COLO829 (cell line): ENCODE measurements at regions not wholly inside any gene's neighbourhood (a gene's known extent, or its start where the extent isn't known, plus 50 kb on each side); places are given as distances from the start of the nearest gene placed in this dataset.

Experiments used
- DNase-seq: peaks from one replicate; pipeline ENCODE4 v3.0.0; 2012; ENCODE audit warnings: low spot score

- no peak for DNase-seq
These were observed 50.3 kb downstream of the SHANK2 start for GRCh38 chr11:71201936-71202597.

DNA sequence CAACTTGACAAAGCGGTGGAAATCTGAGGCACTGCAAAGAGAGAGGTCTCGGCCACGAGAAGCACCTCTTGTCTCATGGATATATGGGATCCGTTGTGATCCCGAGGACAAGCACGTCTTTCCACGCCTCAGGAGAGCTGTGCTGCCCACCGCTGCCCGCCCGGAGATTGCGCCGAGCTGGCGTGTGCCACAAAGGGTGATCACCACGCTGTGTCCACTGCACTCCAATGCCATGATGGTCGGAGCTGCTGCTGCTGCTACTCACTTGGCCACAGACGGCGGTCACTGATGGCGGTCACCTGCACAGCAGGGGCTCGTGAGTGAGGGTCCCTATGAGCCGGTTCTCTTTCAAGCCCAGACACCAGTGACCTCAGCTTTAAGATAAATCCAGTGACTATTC is 51.1 kb downstream of the SHANK2 start:
- DNase-seq: no peak

DNA sequence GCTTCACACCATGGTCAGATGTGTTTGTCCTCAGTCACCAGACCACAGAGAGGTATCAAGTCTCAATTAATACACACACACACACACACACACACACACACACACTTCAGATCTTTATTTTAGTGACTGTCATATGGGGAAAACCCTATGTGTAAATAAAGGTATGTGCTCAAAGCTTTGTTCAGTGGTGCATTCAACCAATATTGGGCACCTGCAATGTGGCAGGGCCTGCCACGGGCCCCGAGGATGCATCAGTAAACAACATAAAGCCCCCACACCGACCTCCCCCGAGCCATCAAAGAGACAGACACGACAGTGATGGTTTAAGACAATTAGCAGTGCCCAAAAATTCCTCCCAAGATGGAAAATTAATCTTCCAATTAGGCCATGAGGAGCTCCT is 51.6 kb downstream of the SHANK2 start:
- DNase-seq: no peak

DNA sequence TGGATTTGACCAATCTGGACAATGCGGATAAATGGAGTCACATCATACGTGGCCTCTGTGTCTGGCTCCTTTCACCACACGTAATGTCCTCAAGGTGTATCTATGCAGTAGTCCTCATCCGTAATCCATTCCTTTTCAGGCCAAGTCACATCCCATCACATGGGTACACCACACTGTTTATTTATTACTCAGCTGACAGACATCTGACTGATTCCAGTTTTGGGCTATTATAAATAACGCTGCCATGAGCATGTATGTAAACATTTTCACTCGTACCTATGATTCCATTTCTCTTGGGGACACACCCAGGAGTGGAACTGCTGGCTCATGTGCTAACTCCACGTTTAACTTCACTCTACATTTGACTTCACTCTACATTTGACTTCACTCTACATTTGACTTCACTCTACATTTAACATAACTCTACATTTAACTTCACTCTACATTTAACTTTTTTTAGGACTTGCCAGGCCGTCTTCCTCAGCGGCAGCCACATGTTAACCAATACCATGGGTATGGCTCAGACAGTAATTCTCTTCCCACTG is 52.1 kb downstream of the SHANK2 start:
- no peak for DNase-seq

DNA sequence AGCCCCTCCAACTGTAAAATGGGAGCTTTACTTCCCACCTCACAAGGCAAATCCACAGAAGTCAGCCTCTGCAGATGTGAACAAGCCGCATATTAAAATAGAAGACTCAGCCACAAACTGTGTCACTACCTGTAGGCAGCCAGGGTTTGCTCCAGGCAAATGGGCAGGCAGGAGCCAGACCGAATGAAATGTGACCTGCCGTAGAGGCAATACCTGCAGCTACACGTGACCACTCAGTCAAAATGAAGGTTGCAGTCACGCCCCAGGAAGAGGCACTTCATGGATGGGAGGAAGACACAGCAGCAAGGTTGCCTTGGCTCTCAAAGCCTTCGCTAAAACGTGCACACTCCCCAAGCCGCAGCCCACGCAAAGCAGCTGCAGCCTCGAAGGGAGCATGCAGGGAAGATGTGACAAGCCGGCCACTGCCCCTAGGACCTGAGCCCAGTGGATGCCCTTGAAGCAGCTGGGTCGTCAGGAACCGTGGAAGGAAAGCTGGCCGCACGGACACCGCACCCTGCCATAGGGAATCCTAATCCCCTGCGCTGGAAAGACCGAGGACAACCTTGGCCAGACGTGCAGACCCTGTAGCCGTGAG is 53.1 kb downstream of the SHANK2 start:
- DNase-seq: no peak

DNA sequence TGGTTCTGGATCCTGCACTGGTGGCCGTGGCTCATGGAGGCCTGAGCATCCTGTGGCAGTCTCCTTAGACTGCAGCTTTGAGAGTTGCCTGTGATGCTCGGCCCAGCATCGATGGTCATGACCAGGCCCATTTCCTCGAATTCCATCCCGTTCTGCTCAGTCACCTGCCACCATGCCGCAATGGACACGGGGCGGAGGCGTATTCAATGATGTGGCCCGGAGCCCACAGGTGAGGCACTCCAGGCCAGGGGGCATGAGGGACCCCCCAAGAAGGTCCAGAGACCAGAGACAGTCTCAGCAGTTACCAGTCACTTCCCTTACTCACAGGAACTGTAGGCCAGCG is 53.6 kb downstream of the SHANK2 start:
- no peak for DNase-seq

DNA sequence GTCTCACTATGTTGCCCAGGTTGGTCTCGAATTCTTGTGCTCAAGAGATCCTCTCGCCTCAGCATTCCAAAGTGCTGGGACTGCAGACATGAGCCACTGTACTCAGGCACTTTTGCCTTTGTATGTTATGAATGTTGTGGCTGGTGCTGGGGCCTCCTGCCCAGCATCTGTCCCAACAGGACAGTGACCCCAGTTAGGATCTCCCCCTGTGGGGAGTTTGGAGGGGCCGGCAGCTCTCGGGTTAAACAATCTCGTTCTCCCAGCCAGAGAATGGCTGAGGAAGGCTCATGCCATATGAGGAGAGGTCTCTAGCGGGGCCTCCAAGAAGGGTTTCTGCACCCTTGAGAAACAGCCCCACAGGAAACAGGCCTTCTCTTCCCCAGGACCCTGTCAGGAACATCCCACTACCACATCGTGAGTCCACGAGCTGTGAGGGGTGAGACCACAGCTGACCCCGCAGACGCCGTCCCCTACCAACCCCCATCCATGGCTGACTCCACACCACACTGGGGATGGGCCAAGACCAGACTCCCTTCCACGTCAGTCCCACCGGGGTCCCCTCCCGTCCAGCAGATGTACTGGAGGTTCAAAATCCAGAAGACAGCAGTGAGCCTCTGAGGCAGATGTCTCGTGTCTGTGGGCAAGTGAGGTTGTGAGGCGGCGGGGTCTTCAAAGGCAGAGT is 54.1 kb downstream of the SHANK2 start:
- DNase-seq: no peak

GRCh38 chr11:71197096-71197495 is 55.3 kb downstream of the SHANK2 start:
- no peak for DNase-seq

- DNase-seq: no peak
These were observed 57.7 kb downstream of the SHANK2 start for GRCh38 chr11:71194710-71195109.

DNA sequence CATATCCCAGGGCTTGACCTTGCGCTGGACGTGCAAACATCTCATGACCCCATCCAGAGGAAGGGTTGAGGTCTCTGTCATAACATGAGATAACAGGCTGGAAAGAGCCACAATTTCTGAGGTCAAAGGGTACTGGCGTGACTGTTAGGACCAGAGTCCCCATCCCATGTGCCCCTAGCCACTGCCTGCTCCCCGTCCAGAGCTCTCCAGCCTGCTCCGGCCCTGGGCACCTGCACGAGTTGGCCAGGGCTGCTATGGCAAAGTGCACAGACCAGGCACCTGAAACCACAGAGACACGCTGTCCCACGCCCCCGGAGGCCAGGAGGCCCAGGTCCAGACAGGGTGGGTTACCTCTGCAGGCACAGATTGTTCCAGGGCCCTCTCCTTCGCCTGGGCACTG is 58.9 kb downstream of the SHANK2 start:
- no peak for DNase-seq

- no peak for DNase-seq
These were observed 59.7 kb downstream of the SHANK2 start for GRCh38 chr11:71192629-71193028.

GRCh38 chr11:71191201-71191600 is 61.2 kb downstream of the SHANK2 start:
- DNase-seq: no peak

GRCh38 chr11:71190551-71190950 is 61.8 kb downstream of the SHANK2 start:
- no peak for DNase-seq

DNA sequence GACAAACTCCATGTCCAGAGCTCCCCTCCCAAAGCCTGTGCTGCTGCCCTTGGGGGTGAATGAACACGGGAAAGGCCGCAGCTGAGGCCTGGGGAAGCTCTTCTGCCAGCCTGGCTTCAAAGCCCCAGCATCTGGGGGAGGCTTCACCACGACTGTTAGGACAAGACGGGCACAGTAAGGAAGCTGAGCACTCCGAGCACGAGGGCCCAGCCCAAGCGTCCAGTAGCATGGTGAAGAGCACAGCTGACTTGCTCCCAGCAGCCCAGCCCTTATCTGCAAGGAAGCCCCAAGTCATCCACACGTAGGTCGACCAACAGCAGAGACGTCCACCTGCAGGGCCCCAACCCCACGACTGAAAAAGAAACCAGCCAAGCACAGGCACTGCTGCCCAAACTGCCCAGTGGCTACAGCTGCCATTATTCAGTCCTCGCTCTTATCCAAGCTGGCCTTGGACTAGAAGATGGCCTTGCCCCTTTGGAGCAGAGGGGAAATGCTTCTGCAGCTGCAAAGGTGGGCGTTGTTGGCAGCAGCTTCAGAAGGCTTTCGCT is 62.5 kb downstream of the SHANK2 start:
- no peak for DNase-seq

DNA sequence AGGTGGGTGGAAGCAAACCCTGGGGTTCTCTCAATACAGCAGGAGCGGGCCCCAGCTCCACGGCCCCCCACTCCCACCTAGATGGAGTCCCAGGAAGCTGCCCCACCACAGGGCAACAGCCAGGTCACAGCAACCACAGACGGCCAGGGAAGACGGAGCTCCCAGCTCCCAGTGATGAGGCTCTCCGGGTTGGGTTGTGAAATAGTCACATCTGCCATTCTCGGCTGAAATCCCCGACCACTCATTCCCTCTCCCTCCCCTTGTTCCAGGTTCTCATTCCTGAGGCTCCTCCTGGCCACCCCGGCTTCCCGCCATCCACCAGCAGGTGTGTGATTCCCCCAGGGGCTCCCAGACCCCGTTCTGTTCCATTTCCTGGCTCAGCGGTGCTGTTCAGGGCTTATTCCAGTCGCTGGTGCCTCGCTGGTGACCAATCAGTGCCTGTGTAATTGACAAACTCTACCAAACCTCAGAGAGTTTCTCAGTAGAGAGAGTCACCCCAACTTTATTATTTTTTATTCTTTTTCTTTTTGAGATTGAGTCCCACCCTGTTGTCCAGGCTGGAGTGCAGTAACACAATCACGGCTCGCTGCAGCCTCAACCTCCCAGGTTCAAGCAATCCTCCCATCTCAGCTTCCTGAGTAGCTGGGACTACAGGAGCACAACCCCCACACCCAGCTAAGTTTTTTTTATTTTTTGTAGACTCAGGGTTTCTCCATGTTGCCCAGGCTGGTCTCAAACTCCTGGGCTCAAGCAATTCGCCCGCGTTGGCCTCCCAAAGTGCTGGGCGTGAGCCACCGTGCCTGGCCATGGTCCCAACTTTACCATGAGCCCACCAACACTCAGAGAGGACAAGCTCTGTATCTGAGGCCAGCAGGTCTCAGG is 63.2 kb downstream of the SHANK2 start:
- DNase-seq: no peak

GRCh38 chr11:71188073-71188472 is 64.3 kb downstream of the SHANK2 start:
- no peak for DNase-seq

GRCh38 chr11:71186806-71187205 is 65.6 kb downstream of the SHANK2 start:
- DNase-seq: no peak

- no peak for DNase-seq
These were observed 67.0 kb downstream of the SHANK2 start for GRCh38 chr11:71185411-71185810.

DNA sequence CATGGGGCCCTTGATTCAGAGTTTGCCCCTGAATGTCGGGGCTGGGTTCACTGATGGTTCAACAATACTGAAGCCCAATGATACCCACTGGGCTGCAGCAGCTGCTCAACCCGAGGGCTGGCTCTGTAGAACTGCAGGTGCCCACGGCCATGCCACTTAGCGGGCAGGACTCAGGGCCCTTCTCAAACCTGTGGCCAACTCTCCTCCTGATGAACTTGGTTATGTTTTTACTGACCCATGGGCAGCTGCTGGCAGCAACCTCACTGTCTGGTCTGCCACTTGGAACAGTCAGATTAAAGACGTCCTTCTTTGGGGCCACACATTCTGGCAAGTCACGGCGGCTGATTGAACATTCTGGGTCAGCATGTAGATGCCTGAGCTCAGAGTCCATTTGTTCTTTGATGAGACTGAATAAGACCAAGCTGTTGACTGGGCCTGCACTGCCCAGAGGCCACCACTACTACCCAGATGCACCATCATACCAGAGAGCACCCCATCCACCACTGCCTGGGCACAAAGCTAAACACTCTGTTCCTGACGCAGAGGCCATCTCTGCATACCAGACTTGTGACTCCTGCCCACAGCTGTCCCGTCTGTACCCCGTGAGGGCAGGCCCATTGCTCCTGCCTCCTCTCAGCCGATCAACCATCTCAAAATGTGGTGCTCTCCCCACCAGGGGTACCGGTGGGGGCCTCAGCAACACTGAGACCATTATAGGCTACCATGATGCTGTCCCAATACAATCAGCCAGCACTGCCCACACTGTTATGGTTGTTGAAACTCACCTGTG is 67.8 kb downstream of the SHANK2 start:
- DNase-seq: no peak

- no peak for DNase-seq
These were observed 68.5 kb downstream of the SHANK2 start for GRCh38 chr11:71183878-71184277.
